Stimulated activated CD8-positive, alpha-beta memory T cell treated with anti-CD3 and anti-CD28 coated beads, Interleukin-4, amount 100 ng/mL, for 48 hours (primary cell): ENCODE measurements at regions not wholly inside any gene's neighbourhood (a gene's known extent, or its start where the extent isn't known, plus 50 kb on each side); places are given as distances from the start of the nearest gene placed in this dataset.
"Not testable (repeated sequence)": the region's sequence is repeated elsewhere in the genome, so short reads cannot be mapped to it uniquely, and the experiment has no call there.

Experiments used
- DNase-seq: peaks from one replicate; pipeline ENCODE4 v3.0.0-alpha.2; 2020

DNA sequence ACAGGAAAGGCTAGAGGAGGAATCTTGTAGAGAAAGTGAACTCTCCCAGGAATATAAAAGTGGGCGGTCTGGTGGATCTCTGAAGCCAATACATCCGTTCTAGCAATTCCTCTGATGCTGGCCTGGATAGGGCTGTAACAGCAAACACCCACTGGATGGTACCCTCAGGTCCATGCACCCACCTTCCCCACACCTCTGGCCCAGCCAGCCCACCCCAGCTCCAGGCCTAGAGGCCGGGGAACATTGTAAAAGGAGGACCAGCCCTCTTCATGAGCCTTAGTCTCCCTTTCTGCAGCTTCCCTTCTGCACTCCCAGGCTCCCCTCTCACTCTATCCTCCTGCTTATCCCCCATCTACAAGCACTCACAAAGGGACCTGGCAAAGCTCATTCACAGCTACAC, 443.9 kb downstream of the BUD13 start:
- no peak for DNase-seq

DNA sequence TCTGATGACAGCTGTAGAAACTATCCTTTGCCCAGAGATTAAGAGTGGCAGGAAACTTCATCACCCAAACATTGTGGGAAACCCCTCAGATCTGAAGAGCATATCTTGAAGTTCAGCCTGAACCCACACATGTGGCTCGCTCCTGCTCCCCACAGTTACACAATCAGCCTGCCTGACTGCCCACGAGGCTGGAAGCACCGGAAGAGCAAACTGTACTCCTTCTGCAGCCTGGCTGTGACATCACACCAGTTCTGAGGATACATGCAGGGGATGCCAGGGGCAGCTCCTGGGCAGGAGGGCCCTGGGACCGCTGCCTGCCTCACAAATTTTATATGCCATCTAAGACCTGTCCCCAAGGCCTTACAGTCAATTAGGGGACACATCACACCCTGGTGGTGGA, 444.4 kb downstream of the BUD13 start:
- DNase-seq, result no peak

GRCh38 chr11:116326146-116326545, 446.6 kb downstream of the BUD13 start:
- DNase-seq, result no peak

GRCh38 chr11:116325247-116325646, 447.5 kb downstream of the BUD13 start:
- no peak for DNase-seq

- not testable (repeated sequence) for DNase-seq
Observed at GRCh38 chr11:116324077-116324476, 448.7 kb downstream of the BUD13 start.

DNA sequence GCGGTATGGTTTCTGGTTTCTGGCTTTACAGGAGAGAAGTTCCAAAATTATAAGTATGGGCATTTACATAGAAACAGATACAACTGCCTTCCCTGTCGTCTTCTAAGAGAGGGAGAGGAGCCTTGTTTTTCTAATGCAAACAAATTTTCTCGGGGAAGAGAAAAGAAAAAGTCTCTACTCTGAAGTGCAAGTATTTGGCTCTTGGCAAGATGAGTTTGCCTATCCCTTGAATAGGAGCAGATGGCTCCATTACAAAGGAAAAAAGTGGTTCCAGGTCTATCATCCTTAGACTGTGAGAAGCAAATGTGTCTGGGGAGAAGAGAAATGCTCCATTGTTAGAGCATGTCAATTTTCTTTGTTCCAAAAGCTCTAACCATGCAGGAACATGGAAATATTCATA, 455.6 kb downstream of the BUD13 start:
- DNase-seq, result no peak

DNA sequence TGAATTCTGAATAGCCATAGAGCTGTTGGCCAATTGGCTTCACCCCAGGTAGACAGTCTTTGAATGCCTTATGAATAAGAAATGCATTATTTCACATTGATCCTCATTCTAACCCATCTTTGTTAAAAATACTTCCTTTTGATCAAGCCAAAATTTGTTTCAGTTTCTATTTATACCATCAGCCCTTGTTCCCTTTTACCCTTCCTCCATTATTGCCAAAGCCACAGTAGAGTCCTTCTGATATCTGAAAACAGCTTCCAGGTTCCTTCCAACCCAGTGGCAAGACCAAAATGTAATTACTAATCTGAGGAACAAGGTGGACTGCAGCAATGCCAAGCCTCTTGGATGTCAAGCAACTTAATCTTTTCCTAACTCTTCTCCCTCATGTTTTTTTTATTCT, 458.8 kb downstream of the BUD13 start:
- DNase-seq, result no peak

- no peak for DNase-seq
Observed at GRCh38 chr11:116312570-116313391, 460.0 kb downstream of the BUD13 start.

- DNase-seq, result no peak
Observed at GRCh38 chr11:116311206-116311605, 461.6 kb downstream of the BUD13 start.

GRCh38 chr11:116310698-116311097, 462.1 kb downstream of the BUD13 start:
- no peak for DNase-seq

- no peak for DNase-seq
Observed at GRCh38 chr11:116310226-116310625, 462.6 kb downstream of the BUD13 start.

- no peak for DNase-seq
Observed at GRCh38 chr11:116309446-116309845, 463.3 kb downstream of the BUD13 start.

GRCh38 chr11:116302756-116303155, 470.0 kb downstream of the BUD13 start:
- DNase-seq, result no peak

- no peak for DNase-seq
Observed at GRCh38 chr11:116301141-116301540, 471.6 kb downstream of the BUD13 start.

GRCh38 chr11:116300232-116300631, 472.6 kb downstream of the BUD13 start:
- DNase-seq, result no peak

- DNase-seq, result no peak
Observed at GRCh38 chr11:116294630-116295029, 478.2 kb downstream of the BUD13 start.

DNA sequence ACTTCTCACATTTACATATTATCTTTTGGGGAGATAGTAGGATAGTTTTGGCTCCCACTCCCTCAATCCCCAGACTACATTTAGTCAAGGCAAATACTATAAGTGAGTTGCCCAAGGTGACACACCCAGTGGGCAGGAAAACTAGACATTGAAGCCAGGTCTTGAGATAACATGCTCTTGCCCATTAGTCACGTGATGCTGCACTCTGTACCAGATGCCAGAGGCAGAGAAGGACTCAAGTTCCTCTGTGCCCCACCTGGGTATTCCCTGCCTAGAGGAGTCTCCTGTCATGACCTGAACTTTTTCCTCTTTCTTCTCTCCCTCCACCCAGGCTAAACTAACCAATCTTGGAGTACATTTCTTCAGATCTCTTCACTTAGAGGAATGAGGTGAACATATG, 484.9 kb downstream of the BUD13 start:
- DNase-seq, result no peak

GRCh38 chr11:116285026-116285425, 487.8 kb downstream of the BUD13 start:
- no peak for DNase-seq

DNA sequence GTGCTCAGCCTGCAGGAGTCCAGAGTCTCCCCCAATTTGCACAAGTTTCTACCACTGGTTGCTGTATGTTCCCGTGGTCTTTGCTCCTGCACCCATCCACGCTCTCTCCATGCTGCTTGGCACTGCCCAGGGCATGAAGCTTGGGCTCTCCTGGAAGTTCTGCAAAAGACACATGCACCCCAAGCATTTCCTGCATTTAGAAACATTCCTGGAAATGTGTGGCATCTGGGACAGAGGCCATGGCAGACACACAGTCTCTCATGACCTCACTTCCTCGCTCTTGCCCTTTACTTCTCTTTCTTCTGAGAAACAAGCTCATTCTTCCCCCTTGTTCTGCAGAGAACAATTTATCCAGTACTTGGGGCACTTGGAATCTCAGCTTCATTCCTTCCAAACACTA, 489.5 kb downstream of the BUD13 start:
- DNase-seq, result no peak

DNA sequence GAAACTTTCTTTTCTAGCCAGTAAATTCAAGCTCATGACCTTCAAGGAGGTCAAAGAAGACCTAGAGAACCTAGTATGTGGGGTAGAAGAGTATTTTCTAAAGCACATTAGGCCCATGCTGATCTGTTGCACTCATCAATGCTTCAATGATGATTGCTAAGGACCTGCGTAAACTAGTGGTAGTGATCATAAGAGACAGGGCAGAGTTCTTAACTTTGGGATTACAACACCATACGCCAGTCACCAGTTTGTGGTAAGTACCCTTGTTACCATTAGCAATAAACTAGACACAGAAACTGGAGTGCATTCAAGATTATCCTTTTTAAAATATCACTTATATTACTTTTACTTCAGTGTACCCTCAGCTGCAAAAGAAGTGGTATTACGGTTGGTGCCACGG, 490.3 kb downstream of the BUD13 start:
- DNase-seq, result no peak

GRCh38 chr11:116281173-116282160, 491.3 kb downstream of the BUD13 start:
- no peak for DNase-seq

GRCh38 chr11:116279511-116279910, 493.3 kb downstream of the BUD13 start:
- DNase-seq, result no peak

DNA sequence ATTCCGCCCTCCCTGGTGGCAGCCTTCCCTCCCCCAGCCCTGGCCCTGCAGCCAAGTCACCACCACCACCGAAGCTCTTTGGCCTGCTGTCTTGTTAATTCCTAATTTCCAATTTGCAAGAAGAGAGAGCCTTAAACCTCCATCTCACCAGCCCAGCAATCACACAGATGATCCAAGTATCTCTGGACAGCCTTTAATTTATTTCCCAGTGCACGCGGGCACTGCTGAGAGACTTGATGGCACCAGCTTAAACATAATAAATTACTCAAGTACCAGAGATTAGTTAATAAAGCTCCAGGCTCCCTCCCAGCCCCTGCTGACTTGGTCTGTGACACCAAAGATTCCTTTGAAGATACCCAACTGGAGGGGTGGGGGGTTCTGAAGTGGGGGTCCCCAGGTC, 494.7 kb downstream of the BUD13 start:
- no peak for DNase-seq
